NCI-H1092 (cell line): ENCODE measurements at regions not wholly inside any gene's neighbourhood (a gene's known extent, or its start where the extent isn't known, plus 50 kb on each side); places are given as distances from the start of the nearest gene placed in this dataset.
"Not testable (repeated sequence)": the region's sequence is repeated elsewhere in the genome, so short reads cannot be mapped to it uniquely, and the experiment has no call there.

ENCODE experiments used
- DNase-seq: peaks from one replicate; lab custom pipeline; 2025; lab: John Stamatoyannopoulos, UW

DNA sequence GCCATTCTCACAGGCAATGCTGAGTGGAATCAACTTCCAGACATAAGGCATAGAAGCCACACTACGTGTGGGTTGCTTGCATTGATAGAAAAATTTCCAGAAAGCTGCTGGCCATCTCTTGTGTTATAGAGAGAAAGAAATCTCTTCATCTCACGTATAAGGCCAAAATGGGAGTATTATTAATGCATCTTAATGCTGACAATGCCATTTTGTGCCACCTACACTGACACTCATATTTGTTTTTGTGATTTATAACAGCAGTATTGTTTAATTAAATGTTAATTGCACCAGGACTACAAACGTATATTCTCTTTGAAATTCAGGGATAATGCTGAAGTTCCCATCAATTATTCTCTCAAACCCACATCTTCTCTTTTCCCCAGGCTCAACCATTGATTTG is 56.1 kb upstream of the TMEM132D start:
- DNase-seq: no peak

DNA sequence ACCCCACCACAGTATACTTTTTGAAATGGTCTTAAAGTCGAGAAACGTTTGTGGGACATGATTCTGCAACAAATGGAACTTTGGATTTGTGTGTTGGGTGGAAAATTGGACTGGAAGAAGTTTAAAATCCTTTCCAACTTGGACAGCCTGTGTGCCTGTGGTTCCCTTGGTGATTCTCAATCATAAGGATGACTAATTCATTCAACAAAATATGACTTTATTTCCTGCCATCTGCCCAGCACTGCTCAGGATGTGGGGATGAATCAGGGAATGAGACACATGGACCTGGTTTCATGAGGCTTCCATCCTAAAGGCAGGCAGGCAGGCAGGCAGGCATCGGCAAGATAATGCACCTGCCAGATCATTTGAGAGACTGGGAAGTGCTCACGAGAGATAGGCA is 57.3 kb upstream of the TMEM132D start:
- no peak for DNase-seq

DNA sequence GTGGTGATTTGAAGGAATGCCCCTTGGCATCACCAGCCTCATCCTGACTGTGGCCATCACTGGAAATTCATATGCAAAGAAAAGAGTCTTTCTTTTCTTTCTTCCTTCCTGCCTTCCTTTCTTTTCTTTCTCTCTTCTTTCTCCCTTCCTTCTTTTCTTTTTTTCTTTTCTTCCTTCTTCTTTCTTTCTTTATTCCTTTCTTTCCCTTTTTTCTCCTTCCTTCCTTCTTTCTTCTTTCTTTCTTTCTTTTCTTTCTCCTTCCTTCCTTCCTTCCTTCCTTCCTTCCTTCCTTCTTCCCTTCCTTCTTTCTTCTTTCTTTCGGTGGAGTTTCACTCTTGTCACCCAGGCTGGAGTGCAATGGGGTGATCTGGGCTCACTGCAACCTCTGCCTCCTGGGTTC is 58.0 kb upstream of the TMEM132D start:
- DNase-seq: no peak

DNA sequence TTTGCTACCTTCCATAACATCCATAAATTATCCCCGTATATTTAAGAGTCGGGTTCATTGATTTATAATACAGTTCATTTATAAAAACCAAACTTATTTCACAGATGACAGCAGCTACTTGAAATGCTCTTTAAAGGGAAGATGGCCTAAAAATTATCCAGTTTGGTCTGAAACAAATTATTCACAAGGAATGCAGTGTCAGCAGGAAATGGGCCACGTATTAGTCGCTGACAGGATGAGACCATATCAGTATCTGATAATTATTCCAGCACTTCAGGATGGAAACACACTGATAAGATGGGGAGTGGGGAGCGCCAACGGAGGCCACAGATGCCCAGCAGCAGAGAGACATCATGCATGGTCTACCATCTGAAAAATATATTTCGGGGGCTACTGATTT is 60.5 kb upstream of the TMEM132D start:
- no peak for DNase-seq

DNA sequence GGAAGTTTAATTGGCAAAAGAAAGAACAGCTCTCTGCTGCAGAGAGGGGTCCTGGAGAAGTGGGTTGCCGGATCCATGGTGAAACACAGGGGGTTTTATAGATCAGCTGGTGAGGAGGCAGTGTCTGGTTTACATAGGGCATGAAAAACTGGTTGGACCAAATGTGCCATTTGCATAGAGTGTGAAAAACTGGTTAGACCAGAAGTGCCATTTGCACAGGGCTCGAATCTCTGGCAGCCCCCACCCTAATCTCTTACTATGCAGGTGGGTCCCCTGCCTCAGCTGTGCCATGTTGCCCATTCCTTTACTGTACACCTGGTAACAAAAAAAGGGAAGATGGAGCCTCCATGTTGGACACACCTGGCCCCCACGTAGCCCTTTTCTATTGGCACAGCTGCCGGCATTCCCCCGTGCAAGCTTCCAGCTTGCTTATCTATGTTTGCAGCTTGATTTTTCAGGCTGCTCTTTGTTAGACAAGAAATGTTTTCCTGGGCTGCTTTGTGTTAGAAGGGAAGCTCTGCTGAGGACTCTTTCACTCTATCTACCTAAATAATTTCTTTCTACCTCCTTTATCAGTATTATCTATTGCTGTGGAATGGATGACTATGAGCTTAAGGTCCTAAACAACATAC is 61.1 kb upstream of the TMEM132D start:
- DNase-seq: no peak

DNA sequence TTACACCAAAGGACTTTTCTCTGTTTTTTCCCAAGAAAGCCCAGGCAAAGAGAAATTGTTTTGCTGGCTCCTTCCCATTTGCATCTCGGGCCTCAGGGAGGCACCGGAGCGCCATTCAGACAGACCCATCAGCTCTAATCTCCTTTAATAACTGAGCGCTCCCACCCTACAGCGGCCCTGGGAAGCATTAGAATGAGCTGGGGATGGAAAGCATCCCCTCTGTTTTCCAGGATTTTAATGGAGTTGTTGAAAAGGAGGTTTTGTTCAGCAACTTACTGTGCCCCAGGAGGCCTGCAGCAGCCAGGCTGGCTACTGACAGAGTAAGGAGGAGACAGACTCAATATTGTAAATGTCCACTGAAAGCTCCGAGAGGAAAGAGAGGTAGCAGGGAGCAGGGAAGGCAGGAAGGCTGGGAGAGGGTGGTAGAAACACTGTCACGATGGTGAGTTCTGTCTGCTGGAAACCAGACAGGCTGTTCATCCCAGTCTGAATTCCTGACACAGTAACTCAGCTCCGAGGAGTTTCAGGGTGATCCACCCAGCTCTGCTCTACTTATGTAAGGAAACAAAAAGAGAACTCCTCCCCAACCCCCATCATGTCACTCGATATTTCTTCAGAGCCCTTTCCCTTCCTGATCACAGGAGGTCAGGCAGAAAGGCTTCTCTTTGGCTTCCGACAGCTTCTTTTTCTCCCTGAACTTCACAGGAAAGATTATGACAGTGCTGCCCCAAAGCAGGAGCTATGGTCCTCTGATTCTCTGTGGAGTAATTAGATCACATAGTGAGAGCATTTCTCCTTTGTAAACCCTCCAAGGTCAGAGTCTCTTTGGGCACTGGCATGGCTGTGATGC is 62.5 kb upstream of the TMEM132D start:
- no peak for DNase-seq

DNA sequence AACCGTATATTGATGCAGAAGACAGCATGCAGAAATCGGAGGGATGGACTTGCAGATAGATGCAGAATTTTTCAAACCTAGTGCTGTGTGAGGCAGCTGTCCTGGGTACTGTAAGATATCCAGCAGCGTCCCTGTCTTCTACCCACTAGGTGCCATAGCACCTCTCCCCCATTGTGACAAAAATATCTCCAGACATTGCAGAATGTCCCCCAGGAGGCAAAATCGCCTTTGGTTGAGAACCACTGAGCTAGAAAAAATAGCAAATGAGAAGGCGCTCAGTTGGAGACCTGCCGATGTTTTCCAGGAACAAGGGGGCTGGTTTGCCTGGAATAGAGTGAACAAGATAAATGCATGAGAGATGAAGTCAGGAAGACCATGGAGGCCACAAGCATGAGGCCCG is 67.9 kb upstream of the TMEM132D start:
- no peak for DNase-seq

DNA sequence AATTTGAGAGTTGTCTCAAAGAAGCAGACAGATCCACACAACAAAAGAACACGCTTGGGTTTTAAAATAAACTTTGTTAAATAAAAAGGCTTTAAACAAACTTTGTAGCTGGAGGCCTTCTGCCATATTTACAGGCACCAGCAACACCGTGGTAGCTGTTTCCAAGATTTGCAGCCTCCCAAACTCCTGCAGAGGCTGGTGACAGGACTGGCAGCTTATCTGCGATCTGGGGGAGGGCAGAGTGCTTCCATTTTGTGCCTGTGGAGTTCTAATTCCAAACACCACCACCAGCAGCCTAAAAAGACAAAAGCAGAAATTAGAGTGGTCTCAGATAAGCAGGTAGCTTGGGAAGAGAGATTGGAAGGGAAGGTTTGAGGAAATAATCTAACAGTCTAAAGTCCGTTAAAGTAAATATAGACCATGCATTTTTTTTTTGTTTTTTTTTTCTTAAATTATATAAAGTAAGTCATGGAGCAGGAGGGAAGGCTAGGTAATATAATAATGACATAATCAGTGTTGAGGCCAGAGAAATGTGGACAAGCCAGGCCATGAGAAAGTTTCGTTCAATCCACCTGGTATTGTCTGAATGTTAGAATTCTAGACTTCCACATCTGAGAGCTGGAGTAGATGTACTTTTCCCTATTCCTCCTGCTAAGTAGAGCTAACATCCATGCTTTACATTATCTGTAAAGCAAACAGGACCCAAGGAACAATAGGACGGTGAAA is 69.6 kb upstream of the TMEM132D start:
- no peak for DNase-seq

DNA sequence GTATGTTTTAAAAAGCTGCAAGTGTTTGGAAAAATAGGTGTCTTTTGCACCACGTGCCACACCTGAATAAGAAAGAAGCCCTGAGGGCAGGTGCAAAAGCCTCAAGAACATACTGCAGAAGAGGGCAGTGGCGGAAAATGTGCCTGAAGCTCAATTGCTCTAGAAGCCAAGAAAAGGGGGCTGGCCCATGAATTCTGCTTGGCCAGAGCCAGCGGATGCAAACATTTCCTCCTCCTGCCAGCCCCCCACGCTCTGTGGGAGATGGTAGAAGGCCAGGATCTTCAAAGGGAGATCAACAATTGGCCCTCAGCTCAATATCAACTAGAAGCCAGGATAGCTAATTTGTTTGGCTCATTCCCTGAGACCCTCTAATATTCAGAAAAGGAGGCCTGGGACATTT is 80.3 kb upstream of the TMEM132D start:
- DNase-seq: peak; percentile 3

DNA sequence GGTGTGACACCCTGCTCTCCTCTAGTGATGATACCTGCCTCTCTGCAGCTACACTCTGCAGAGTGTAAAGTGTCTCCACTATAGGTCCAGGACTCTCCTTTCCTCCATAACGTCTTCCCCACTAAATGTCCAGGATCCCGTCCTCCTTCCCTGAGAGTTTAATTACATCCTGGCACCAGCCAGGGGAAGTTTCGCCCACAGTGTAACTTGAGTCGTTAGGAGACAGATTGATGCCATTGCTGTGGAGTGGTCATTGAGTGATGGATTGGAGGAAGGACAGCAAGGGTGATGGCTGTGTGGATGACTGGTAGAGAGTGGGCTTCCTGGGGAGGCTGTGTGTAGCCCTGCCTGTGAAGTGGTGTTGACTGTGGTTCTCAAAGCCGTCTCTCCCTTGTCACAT is 84.0 kb upstream of the TMEM132D start:
- DNase-seq: no peak

DNA sequence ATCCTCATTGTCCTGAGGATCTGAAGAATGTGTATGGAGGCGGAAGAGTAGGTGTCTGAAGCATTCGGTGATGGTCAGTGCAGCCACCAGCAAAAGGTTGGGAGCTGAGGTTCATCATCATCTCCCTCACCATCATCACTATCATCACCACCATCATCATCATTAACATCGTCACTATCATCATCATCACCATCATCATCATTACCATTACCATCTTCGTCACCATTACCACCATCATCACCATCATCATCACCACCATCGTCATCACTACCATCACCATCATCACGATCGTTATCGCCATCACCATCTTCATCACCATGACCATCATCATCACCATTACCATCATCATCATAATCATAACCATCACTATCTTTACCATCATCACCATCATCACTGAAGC is 90.8 kb upstream of the TMEM132D start:
- DNase-seq: no peak

DNA sequence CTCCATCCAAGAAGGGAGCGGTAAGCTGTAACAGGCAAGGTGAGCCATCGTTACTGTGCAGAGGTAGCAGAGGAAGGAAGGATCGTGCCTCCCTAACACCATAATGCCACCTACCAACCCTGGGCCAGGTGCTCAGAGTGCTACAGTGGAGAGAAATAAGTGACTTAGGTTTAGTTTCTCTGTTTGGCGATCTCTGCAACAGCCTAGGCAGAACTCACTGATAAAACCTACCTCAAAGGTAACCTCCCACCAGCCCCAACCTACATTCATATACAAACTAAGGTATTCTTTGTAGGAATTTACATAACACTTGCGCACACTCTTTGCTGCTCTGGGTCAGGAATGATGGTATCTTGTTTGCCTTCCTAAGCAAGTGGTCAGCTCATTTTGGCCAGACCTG is 93.4 kb upstream of the TMEM132D start:
- no peak for DNase-seq

DNA sequence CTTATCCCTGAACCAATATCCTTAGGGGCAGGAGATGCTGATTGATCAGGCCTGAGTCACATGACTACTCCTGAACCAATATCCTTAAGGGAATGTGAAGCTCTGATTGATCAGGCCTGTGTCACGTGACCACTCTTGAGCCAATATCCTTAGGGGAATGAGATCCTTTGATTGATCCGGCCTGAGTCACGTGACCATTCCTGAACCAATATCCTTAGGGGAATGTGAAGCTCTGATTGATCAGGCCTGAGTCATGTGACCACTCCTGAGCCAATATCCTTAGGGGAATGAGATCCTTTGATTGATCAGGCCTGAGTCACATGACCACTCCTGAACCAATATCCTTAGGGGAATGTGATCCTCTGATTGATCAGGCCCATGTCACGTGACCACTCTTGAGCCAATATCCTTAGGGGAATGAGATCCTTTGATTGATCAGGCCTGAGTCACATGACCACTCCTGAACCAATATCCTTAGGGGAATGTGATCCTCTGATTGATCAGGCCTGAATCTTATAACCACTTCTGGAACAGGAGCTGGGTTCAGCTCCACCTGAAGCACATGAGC is 100.6 kb upstream of the TMEM132D start:
- DNase-seq: not testable (repeated sequence)

DNA sequence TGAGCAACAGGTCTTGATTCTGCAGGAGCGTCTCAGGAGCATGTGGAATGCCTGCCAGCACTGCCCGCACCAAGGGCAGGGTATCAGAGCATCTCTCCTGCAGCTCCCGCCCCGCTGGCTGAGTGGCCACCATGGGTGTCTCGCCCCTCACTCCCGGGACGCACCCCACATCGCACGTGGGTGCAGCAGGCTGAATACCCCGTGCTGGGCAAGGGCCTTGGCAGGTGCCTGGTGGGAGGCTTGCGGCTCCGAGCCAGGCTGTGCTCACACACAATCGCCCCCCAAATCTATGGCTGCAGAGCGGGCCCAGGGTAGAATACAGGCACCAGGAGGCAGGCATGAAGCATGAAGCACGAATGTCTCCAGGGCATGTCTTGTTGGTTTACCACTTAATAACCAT is 103.9 kb upstream of the TMEM132D start:
- no peak for DNase-seq

DNA sequence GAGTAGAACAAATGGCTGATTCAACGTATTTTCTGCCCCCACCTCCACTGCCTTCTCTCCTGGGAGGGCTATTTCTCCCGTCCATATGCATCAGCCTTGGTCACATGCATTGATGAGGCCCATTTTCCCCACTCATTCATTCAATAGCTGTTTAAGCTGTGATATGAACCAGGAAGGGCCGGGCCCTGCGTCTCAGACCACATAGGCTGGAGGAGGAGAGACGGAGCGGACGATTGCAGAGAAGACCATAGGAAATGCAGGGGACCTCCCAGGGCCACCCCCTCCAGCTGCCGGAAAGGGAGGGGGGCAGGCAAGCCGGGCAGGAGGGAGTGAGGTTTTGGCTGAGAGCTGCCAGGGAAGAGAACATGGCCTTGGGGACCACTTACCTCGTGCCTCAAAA is 104.4 kb upstream of the TMEM132D start:
- no peak for DNase-seq

DNA sequence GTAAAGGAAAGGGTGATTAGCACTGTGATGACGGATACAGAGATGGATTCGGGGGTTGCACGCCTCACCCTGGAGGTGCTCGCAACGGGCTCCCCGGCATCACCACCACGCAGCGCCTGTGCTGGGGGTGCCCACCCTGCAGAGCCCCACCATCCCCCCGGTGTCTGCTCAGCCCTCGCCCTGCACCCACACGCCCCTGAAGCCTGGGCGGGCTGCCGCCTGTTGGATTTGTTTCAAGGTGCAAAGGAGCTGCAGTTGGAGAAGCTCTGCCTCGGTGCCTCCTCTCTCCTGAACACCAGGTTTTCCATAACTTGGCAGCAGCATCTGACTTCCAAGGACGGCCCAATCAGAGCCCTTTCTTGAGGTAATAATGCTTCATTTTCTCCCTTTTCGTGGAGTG is 106.1 kb upstream of the TMEM132D start:
- DNase-seq: no peak

DNA sequence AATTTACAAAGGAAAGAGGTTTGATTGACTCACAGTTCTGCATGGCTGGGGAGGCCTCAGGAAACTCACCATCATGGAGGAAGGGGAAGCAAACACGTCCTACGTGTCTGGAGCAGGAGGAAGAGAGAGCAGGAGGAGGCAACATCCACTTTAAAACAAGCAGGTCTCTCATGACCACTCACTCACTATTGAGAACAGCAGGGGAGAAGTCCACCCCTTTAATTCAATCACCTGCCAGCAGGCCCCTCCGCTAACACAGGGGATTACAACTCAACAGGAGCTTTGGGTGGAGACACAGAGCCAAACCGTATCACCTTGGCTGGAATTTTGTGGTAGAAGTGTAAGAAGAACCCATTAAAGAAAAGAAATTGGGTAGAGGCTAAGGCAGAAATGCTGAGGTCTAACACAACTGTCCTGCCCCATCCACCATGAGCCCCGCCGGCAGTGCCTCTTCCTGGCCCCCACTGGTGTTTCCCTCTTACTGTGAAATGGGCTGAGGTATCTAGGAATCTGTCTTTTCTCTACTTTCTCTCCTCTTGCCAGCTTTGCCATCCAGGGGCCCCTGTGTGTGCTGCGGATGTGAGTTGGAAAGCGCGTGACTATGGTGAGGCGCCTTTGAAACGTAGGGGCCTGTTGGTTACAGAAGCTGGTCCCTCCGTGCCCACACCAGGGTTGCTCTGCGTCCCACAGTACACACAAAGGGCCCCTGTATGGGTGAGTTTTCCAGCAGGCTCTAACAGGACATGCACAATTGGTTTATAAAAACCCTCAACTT is 108.0 kb upstream of the TMEM132D start:
- DNase-seq: no peak

DNA sequence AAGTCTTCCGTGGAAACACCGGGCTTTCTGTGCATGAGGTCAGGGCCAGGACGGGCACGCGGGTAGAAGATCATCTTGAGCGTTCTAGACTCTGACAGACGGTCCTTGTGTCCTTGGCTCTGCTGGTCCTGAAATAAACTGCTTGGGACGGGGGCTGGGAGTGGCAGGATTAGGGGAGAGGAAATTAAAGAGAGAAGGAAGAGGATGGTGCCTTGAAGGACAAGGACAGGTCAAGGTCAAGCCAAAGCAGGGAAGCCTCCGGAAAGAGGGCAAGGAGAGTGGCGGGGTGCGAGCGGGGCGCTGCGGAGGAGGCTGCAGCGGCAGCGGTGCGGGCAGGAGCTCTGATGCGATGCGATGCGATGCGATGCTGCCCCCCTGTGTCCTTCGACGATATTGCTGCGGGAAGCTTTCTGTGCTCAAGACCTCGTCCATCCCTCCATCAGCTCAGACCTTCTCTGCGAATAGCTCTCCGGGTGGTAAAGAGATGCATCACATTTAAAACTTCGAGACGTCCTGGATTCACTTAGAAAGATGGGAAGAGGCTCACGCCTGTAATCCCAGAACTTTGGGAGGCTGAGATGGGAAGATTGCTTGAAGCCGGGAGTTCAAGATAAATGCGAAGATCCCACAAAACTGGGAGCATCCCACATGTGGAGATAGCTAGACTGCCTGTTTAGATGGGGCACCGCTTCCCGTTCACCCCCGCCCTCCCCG is 110.1 kb upstream of the TMEM132D start:
- DNase-seq: peak; percentile 26

DNA sequence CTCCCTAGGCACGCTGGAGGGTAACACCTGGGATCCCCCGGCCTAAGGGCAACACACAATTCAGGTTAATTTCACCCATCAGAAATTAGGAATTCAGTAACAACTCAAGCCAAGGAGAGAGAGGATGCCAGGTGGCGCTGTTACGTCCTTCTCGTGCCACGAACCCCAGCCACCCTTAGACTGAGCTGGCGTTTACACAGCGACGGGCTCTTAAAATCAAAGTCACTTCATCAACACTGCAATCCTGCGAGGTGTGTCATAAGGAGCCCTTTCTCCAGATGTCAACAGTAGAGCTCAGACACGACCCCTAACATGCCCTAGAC is 110.6 kb upstream of the TMEM132D start:
- peak; percentile 14 for DNase-seq

DNA sequence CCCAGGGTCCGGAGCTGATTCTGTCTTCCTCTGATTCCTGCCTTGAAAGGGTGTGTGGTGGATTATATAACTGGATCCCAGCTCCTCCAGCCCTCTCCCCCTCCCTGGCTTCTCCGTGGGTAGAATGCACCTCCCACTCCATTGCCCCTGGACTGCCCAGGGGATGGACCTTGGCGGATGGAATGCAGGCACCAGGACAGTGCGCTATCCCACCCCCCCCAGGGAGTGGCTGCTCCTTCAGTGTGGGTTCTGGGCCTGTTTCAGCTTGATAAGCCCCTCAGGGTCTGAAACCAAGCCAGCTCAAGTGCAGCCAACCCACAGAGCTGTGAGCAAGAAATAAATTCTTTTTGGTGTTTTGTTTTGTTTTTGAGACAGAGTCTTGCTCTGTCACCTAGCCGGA is 112.4 kb upstream of the TMEM132D start:
- no peak for DNase-seq

DNA sequence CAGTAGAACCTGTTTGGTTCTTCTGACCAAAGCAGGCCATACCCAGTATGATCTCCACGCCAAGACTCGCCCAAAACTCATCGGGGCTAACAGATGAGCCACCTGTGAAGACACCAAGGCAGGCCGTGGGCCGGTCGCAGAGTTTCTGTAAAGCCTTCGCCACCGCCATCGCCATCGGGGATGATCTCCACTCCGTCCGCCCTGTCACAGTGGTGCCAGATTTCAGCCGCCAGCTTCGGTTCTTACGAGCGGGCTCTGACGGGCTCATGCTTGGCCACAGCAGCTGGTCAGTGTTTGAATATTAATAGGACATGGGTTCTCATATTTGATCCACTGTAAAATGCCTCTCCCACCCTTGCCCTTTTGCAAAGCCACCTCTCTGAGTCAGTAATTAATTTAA is 113.2 kb upstream of the TMEM132D start:
- no peak for DNase-seq
